HepG2 (cell line): ENCODE measurements at regions not wholly inside any gene's neighbourhood (a gene's known extent, or its start where the extent isn't known, plus 50 kb on each side); places are given as distances from the start of the nearest gene placed in this dataset.
A peak's percentile ranks its signal among the peaks of the same experiment; 100 is the strongest.

ENCODE experiments used
- ATAC-seq: fragments of 200-7000 bp; cut with Tn5 transposase; 3 replicates; pipeline ENCODE4 v1.9.1; 2020; ENCODE audit warnings: mild to moderate bottlenecking, moderate library complexity
- BruUV-seq: library from RNA; stranded (reverse); fragments of 400-500 nt; replicated peaks from 2 replicates; lab custom pipeline; 2021; lab: Mats Ljungman, UMichigan
- CTCF ChIA-PET: fragments of 300-600 bp; formaldehyde crosslinking; extraction: SDS; loops from one replicate; lab custom pipeline; 2021; ENCODE audit warnings: low total read pairs, inconsistent platforms, low intra/inter-chr PET ratio; lab: Yijun Ruan, JAX
- POLR2A ChIA-PET: fragments of 350-600 bp; sonication (Branson Sonifier 250); formaldehyde crosslinking; loops from one replicate; lab custom pipeline; 2020; ENCODE audit warnings: antibody characterized with exemption, inconsistent platforms; lab: Yijun Ruan, JAX
- DNase-seq: peaks from one replicate; pipeline ENCODE4 v3.0.0-alpha.2; 2015; ENCODE audit warnings: low spot score
- FAIRE-seq: peaks from 3 replicates; lab custom pipeline; 2011; peaks lifted over from hg19 to GRCh38; lab: Jason Lieb, UNC
- H2AFZ ChIP-seq: one replicate; pipeline ENCODE4 v1.6.1; 2011; ENCODE audit warnings: low read length, inconsistent platforms
- H3K27ac ChIP-seq: fragments of 300-600 bp; 3 replicates; pipeline ENCODE4 v1.8.0; 2011; ENCODE audit warnings: mixed run types, mild to moderate bottlenecking, mixed read lengths, low read length, inconsistent platforms; ENCODE audit not compliant: insufficient read depth; ENCODE audit errors: extremely low read length
- H3K27me3 ChIP-seq, 2 experiments: fragments of 200-600 bp in 1 of 2; 2 replicates in 1 of 2; 3 replicates in 1 of 2; pipeline versions ENCODE4 v1.6.0 to v1.8.0; 2011; ENCODE audit warnings: low read length in 2 of 2, mild to moderate bottlenecking in 2 of 2, moderate library complexity in 2 of 2, inconsistent platforms in 1 of 2; ENCODE audit not compliant: insufficient read depth in 2 of 2, control insufficient read depth in 1 of 2
- H3K36me3 ChIP-seq, 2 experiments: fragments of 200-600 bp in 1 of 2; replicated peaks in 1 of 2; 2 replicates in 1 of 2; 3 replicates in 1 of 2; pipeline versions ENCODE4 v1.5.1 to v1.8.0; 2011; ENCODE audit warnings: low read length in 2 of 2, inconsistent platforms in 1 of 2; ENCODE audit not compliant: insufficient read depth in 2 of 2, control insufficient read depth in 1 of 2
- H3K4me1 ChIP-seq: 2 replicates; pipeline ENCODE4 v1.5.1; 2012; ENCODE audit warnings: low read length, inconsistent platforms; ENCODE audit not compliant: insufficient read depth
- H3K4me2 ChIP-seq: 2 replicates; pipeline ENCODE4 v1.6.0; 2011; ENCODE audit warnings: low read depth, low read length, inconsistent platforms
- H3K4me3 ChIP-seq, 3 experiments: fragments of 200-600 bp in 1 of 3; sonication (generic), shearing (Covaris generic) in 1 of 3; replicated peaks in 1 of 3; 2 replicates each; pipeline ENCODE4 v1.5.1; 2011 to 2016; ENCODE audit warnings: low read length in 3 of 3, inconsistent platforms in 2 of 3, low read depth in 2 of 3, mild to moderate bottlenecking in 2 of 3, control low read depth in 1 of 3, mixed read lengths in 1 of 3; ENCODE audit not compliant: insufficient read depth in 1 of 3
- H3K79me2 ChIP-seq: one replicate; pipeline ENCODE4 v1.6.1; 2011; ENCODE audit warnings: low read length, inconsistent platforms; ENCODE audit not compliant: insufficient read depth
- H3K9ac ChIP-seq: 2 replicates; pipeline ENCODE4 v1.6.0; 2011; ENCODE audit warnings: mild to moderate bottlenecking, low read depth, low read length, inconsistent platforms; ENCODE audit not compliant: insufficient read depth
- H3K9me3 ChIP-seq: 2 replicates; pipeline ENCODE4 v1.5.1; 2012; ENCODE audit warnings: mild to moderate bottlenecking, low read length
- H4K20me1 ChIP-seq: 2 replicates; pipeline ENCODE4 v1.6.0; 2011; ENCODE audit warnings: inconsistent platforms, mild to moderate bottlenecking, low read length, moderate library complexity; ENCODE audit not compliant: insufficient read depth
- SALL2 ChIP-seq: sonication (generic); formaldehyde crosslinking; IDR thresholded peaks from 2 replicates; pipeline ENCODE4 v1.8.1; 2023; ENCODE audit warnings: mild to moderate bottlenecking, missing genetic modification reagents, inconsistent platforms
- WIZ ChIP-seq: sonication (generic); formaldehyde crosslinking; IDR thresholded peaks from 2 replicates; pipeline ENCODE4 v1.5.1; 2020; ENCODE audit warnings: mild to moderate bottlenecking, missing genetic modification reagents
- ZNF280D ChIP-seq: sonication (generic); formaldehyde crosslinking; IDR thresholded peaks from 2 replicates; pipeline ENCODE4 v1.5.1; 2020; ENCODE audit warnings: mild to moderate bottlenecking, missing genetic modification reagents
- WGBS: methylation state at CpG from one replicate; pipeline ENCODE4 v1.1.6; 2017; ENCODE audit warnings: low lambda C conversion rate; 5-methylcytosine and 5-hydroxymethylcytosine counted together
- in situ Hi-C: cut with HindIII; loops from 2 replicates; pipeline ENCODE4 v1.10.0; 2017; ENCODE audit warnings: low pct_unique_long_range_greater_than_20kb; ENCODE audit not compliant: extremely low pct_ligation_motif_present
- intact Hi-C: fragments of 100-400 bp; cut with micrococcal nuclease; formaldehyde crosslinking; loops from one replicate; pipeline ENCODE4 v1.10.0; 2022; ENCODE audit not compliant: unreplicated experiment
- TF ChIP-seq, protein P1 (sequence below): sonication (generic); formaldehyde crosslinking; IDR thresholded peaks from 2 replicates; pipeline ENCODE4 v1.5.1; 2020; ENCODE audit warnings: mild to moderate bottlenecking, missing genetic modification reagents, borderline replicate concordance
- TF ChIP-seq, protein P2 (sequence below): sonication (generic); formaldehyde crosslinking; IDR thresholded peaks from 2 replicates; pipeline ENCODE4 v1.4.0; 2020; ENCODE audit warnings: low read depth, missing genetic modification reagents

DNA sequence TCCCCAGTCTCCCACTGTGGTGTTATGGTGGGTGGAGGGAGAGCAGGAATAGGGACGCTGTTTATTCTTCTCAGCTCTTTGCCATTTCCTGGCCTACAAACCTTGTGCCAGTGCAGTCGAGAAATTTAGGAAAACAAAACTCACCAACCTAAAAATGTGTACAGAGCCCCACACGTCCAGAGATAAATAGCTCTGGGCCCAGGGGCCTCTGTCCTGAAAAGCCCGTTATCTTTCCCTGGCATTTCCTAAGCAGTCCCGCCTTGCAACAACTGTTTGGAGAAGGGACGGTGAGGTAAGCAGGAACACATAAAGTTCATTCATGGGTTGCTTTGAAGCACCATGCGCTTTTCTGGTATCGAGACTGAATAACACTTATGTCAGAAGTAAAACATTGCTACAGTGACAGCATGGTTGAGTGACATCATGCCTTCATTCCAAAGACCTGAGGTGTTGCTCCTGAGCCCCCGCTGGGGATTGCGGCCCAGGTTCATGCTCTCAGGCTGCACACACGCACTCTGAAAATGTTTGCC lies 80.1 kb upstream of the NXT1 start:
- peak overlapping the region in 1 of 3 experiments; percentile 25; a peak in 1 of 6 replicates for H3K4me3 ChIP-seq
- DNase-seq, result peak; percentile 98
- H3K27me3 ChIP-seq, result 0 out of 5 replicates have a peak, but pooled peaks cover 0 to 4% of the 10 kb centered on the region in 2 experiments
- intact Hi-C loops (loop anchor here (1.0 kb wide), 2 partner anchors 25 to 38 kb away; no protein-coding TSS in a partner anchor), in situ Hi-C loops (no loop called here)
- H3K9me3 ChIP-seq, result peaks cover 24% of the 10 kb centered on the region
- H3K4me1 ChIP-seq, result peaks cover 23% of the 10 kb centered on the region
- H3K79me2 ChIP-seq, result no peaks in the 10 kb centered on the region
- no TSS peak for BruUV-seq
- H3K36me3 ChIP-seq, result no peaks in the 10 kb centered on the region
- H3K9ac ChIP-seq, result peak overlapping the region; percentile 2; the same call in 1 of the 2 replicates
- peak overlapping the region; percentile 24 for H2AFZ ChIP-seq
- CTCF ChIA-PET, result no interaction called here
- ATAC-seq, result peak; percentile 85
- 1% methylated on average over 11 of the region's 11 CpGs for whole genome bisulfite sequencing
- peak; percentile 95 for FAIRE-seq
- H4K20me1 ChIP-seq, result no peaks in the 10 kb centered on the region
- POLR2A ChIA-PET, result interaction anchor here (0.7 to 1.4 kb wide), 6 partner anchors 12 to 121 kb away, joined by 3 to 10 read pairs (median 4); partner anchors contain the start of gene NXT1
- peak overlapping the region; percentile 19 for H3K27ac ChIP-seq
- peak overlapping the region; percentile 45 for H3K4me2 ChIP-seq
- TF ChIP-seq, protein P1, sequence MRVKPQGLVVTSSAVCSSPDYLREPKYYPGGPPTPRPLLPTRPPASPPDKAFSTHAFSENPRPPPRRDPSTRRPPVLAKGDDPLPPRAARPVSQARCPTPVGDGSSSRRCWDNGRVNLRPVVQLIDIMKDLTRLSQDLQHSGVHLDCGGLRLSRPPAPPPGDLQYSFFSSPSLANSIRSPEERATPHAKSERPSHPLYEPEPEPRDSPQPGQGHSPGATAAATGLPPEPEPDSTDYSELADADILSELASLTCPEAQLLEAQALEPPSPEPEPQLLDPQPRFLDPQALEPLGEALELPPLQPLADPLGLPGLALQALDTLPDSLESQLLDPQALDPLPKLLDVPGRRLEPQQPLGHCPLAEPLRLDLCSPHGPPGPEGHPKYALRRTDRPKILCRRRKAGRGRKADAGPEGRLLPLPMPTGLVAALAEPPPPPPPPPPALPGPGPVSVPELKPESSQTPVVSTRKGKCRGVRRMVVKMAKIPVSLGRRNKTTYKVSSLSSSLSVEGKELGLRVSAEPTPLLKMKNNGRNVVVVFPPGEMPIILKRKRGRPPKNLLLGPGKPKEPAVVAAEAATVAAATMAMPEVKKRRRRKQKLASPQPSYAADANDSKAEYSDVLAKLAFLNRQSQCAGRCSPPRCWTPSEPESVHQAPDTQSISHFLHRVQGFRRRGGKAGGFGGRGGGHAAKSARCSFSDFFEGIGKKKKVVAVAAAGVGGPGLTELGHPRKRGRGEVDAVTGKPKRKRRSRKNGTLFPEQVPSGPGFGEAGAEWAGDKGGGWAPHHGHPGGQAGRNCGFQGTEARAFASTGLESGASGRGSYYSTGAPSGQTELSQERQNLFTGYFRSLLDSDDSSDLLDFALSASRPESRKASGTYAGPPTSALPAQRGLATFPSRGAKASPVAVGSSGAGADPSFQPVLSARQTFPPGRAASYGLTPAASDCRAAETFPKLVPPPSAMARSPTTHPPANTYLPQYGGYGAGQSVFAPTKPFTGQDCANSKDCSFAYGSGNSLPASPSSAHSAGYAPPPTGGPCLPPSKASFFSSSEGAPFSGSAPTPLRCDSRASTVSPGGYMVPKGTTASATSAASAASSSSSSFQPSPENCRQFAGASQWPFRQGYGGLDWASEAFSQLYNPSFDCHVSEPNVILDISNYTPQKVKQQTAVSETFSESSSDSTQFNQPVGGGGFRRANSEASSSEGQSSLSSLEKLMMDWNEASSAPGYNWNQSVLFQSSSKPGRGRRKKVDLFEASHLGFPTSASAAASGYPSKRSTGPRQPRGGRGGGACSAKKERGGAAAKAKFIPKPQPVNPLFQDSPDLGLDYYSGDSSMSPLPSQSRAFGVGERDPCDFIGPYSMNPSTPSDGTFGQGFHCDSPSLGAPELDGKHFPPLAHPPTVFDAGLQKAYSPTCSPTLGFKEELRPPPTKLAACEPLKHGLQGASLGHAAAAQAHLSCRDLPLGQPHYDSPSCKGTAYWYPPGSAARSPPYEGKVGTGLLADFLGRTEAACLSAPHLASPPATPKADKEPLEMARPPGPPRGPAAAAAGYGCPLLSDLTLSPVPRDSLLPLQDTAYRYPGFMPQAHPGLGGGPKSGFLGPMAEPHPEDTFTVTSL (CRISPR knock-in tag), result peak; percentile 74; the same call in 1 of the 2 replicates
- TF ChIP-seq SALL2 (CRISPR knock-in tag) (0 out of 2 replicates have a peak, but pooled peaks have one; percentile 27), WIZ (CRISPR knock-in tag) (no peak), ZNF280D (CRISPR knock-in tag) (peak; percentile 47; the same call in 1 of the 2 replicates)
- TF ChIP-seq, protein P2, sequence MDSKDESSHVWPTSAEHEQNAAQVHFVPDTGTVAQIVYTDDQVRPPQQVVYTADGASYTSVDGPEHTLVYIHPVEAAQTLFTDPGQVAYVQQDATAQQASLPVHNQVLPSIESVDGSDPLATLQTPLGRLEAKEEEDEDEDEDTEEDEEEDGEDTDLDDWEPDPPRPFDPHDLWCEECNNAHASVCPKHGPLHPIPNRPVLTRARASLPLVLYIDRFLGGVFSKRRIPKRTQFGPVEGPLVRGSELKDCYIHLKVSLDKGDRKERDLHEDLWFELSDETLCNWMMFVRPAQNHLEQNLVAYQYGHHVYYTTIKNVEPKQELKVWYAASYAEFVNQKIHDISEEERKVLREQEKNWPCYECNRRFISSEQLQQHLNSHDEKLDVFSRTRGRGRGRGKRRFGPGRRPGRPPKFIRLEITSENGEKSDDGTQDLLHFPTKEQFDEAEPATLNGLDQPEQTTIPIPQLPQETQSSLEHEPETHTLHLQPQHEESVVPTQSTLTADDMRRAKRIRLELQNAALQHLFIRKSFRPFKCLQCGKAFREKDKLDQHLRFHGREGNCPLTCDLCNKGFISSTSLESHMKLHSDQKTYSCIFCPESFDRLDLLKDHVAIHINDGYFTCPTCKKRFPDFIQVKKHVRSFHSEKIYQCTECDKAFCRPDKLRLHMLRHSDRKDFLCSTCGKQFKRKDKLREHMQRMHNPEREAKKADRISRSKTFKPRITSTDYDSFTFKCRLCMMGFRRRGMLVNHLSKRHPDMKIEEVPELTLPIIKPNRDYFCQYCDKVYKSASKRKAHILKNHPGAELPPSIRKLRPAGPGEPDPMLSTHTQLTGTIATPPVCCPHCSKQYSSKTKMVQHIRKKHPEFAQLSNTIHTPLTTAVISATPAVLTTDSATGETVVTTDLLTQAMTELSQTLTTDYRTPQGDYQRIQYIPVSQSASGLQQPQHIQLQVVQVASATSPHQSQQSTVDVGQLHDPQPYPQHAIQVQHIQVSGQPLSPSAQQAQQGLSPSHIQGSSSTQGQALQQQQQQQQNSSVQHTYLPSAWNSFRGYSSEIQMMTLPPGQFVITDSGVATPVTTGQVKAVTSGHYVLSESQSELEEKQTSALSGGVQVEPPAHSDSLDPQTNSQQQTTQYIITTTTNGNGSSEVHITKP (CRISPR knock-in tag), result 0 out of 2 replicates have a peak, but pooled peaks have one; percentile 45
